HG02623 (cell line): ENCODE measurements at regions not wholly inside any gene's neighbourhood (a gene's known extent, or its start where the extent isn't known, plus 50 kb on each side); places are given as distances from the start of the nearest gene placed in this dataset.
"Not testable (repeated sequence)": the region's sequence is repeated elsewhere in the genome, so short reads cannot be mapped to it uniquely, and the experiment has no call there.

Experiments used
- ATAC-seq: cut with Tn5 transposase; IDR thresholded peaks from one replicate; pipeline ENCODE4 v1.9.1; 2021; ENCODE audit warnings: moderate library complexity; ENCODE audit not compliant: unreplicated experiment

GRCh38 chr14:101616202-101616601 lies 54.9 kb downstream of the DIO3 start:
- no peak for ATAC-seq

- ATAC-seq: no peak
These were observed 58.2 kb downstream of the DIO3 start for GRCh38 chr14:101619484-101619883.

- ATAC-seq: no peak
These were observed 58.9 kb downstream of the DIO3 start for GRCh38 chr14:101620031-101620788.

- ATAC-seq: no peak
These were observed 59.8 kb downstream of the DIO3 start for GRCh38 chr14:101620821-101621785.

GRCh38 chr14:101622251-101623076 lies 61.2 kb downstream of the DIO3 start:
- no peak for ATAC-seq

- ATAC-seq: no peak
These were observed 61.7 kb downstream of the DIO3 start for GRCh38 chr14:101623077-101623372.

- ATAC-seq: no peak
These were observed 62.6 kb downstream of the DIO3 start for GRCh38 chr14:101623685-101624444.

- ATAC-seq: no peak
These were observed 63.2 kb downstream of the DIO3 start for GRCh38 chr14:101624536-101624935.

GRCh38 chr14:101625336-101626097 lies 64.2 kb downstream of the DIO3 start:
- ATAC-seq: no peak

GRCh38 chr14:101626331-101626730 lies 65.0 kb downstream of the DIO3 start:
- ATAC-seq: no peak

GRCh38 chr14:101627915-101628262 lies 66.6 kb downstream of the DIO3 start:
- ATAC-seq: no peak

GRCh38 chr14:101628471-101628966 lies 67.2 kb downstream of the DIO3 start:
- peak; percentile 75 for ATAC-seq

GRCh38 chr14:101628975-101629374 lies 67.7 kb downstream of the DIO3 start:
- ATAC-seq: no peak

- ATAC-seq: no peak
These were observed 69.0 kb downstream of the DIO3 start for GRCh38 chr14:101630056-101630965.

- ATAC-seq: no peak
These were observed 69.9 kb downstream of the DIO3 start for GRCh38 chr14:101631199-101631598.

- ATAC-seq: not testable (repeated sequence)
These were observed 70.7 kb downstream of the DIO3 start for GRCh38 chr14:101631970-101632369.

- ATAC-seq: no peak
These were observed 71.2 kb downstream of the DIO3 start for GRCh38 chr14:101632520-101632919.

- no peak for ATAC-seq
These were observed 72.0 kb downstream of the DIO3 start for GRCh38 chr14:101633276-101633675.
